Stimulated activated CD4-positive, alpha-beta T cell treated with anti-CD3 and anti-CD28 coated beads, Interleukin-4, amount 100 ng/mL, for 24 hours (primary cell): ENCODE measurements at regions not wholly inside any gene's neighbourhood (a gene's known extent, or its start where the extent isn't known, plus 50 kb on each side); places are given as distances from the start of the nearest gene placed in this dataset.
"Not testable (repeated sequence)": the region's sequence is repeated elsewhere in the genome, so short reads cannot be mapped to it uniquely, and the experiment has no call there.

Source experiments
- DNase-seq: peaks from one replicate; pipeline ENCODE4 v3.0.0-alpha.2; 2020

- no peak for DNase-seq
Observed at GRCh38 chr3:110246796-110247376, 824.7 kb upstream of the NECTIN3 start.

- no peak for DNase-seq
Observed at GRCh38 chr3:110248666-110249065, 823.0 kb upstream of the NECTIN3 start.

- DNase-seq, result no peak
Observed at GRCh38 chr3:110253794-110254193, 817.8 kb upstream of the NECTIN3 start.

GRCh38 chr3:110254591-110254990, 817.0 kb upstream of the NECTIN3 start:
- no peak for DNase-seq

- DNase-seq, result no peak
Observed at GRCh38 chr3:110261141-110261540, 810.5 kb upstream of the NECTIN3 start.

- no peak for DNase-seq
Observed at GRCh38 chr3:110262896-110263295, 808.7 kb upstream of the NECTIN3 start.

GRCh38 chr3:110265302-110265701, 806.3 kb upstream of the NECTIN3 start:
- no peak for DNase-seq

- no peak for DNase-seq
Observed at GRCh38 chr3:110267304-110267845, 804.2 kb upstream of the NECTIN3 start.

GRCh38 chr3:110272525-110272924, 799.1 kb upstream of the NECTIN3 start:
- no peak for DNase-seq

GRCh38 chr3:110291886-110292501, 779.6 kb upstream of the NECTIN3 start:
- no peak for DNase-seq

GRCh38 chr3:110293660-110294059, 778.0 kb upstream of the NECTIN3 start:
- no peak for DNase-seq

- DNase-seq, result no peak
Observed at GRCh38 chr3:110296885-110297284, 774.7 kb upstream of the NECTIN3 start.

- DNase-seq, result no peak
Observed at GRCh38 chr3:110301781-110302180, 769.8 kb upstream of the NECTIN3 start.

- DNase-seq, result no peak
Observed at GRCh38 chr3:110307065-110307809, 764.4 kb upstream of the NECTIN3 start.

- no peak for DNase-seq
Observed at GRCh38 chr3:110311541-110311940, 760.1 kb upstream of the NECTIN3 start.

GRCh38 chr3:110314512-110315114, 757.0 kb upstream of the NECTIN3 start:
- peak; percentile 68 for DNase-seq

GRCh38 chr3:110318108-110318507, 753.5 kb upstream of the NECTIN3 start:
- DNase-seq, result no peak

GRCh38 chr3:110323349-110323748, 748.3 kb upstream of the NECTIN3 start:
- no peak for DNase-seq

GRCh38 chr3:110324171-110324705, 747.4 kb upstream of the NECTIN3 start:
- DNase-seq, result no peak

- no peak for DNase-seq
Observed at GRCh38 chr3:110327870-110328269, 743.7 kb upstream of the NECTIN3 start.

- not testable (repeated sequence) for DNase-seq
Observed at GRCh38 chr3:110331562-110331961, 740.1 kb upstream of the NECTIN3 start.

- DNase-seq, result no peak
Observed at GRCh38 chr3:110332629-110333028, 739.0 kb upstream of the NECTIN3 start.

- no peak for DNase-seq
Observed at GRCh38 chr3:110341047-110341446, 730.6 kb upstream of the NECTIN3 start.
